Stimulated activated CD8-positive, alpha-beta memory T cell treated with anti-CD3 and anti-CD28 coated beads, Interleukin-4, amount 100 ng/mL, for 24 hours (primary cell): ENCODE measurements at regions not wholly inside any gene's neighbourhood (a gene's known extent, or its start where the extent isn't known, plus 50 kb on each side); places are given as distances from the start of the nearest gene placed in this dataset.

Source experiments
- DNase-seq: peaks from one replicate; pipeline ENCODE4 v3.0.0-alpha.2; 2020; ENCODE audit warnings: low read depth

DNA sequence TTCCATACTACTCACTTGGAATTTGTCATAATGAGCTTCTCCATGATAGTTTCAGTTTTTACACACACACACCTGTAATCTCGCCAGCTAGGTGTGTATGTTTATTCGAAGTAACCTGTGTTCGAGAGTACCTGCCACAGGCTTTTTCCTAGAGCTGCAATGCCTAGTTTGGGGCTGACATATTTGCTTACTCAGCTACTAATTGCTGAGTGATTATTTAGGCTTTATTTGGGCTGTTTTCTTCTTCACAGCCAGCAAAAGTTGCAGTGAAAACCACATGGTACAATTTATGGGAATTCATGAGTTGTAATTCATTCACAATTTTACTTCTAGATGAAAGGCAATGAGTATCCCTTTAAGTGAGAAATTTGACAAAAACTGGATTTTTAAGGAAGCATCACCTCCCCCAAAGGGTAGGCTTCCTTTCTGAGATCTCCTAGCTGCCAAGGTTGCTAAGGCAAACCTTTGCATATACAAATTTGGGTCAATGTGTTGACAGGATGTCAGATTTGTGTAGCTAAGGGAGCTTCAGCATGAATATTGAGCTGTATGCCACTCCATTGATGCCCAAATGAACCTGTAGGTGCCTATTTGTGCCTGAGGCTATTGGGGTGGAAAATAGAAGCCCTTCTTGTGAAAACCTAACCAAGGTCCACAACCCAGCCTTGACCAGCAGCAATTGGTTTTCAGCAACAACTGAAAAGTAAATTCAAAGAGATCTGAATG is 108.7 kb upstream of the OTX2 start:
- DNase-seq = no peak

GRCh38 chr14:56905282-56905681 is 95.0 kb upstream of the OTX2 start:
- no peak for DNase-seq

- DNase-seq = no peak
Observed at GRCh38 chr14:56903304-56903969, 93.2 kb upstream of the OTX2 start.

DNA sequence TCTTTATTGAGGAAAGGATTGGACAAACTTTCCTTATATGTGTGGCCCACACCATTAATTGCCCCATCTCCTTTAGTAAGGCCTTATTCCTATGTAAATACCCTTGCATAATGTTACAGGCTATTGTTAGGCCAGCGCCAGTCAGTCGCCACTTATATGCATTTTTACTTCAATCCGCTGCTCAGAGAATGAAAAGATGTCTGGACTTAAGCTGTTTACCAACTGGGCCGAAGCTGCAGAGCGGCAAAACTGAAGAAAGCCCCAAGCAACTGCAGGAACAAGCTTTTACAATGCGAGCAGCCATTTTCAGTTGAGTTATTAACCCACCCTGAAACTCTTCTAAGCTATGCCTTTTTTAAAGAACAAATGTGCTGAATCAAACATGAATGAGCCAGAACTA is 92.1 kb upstream of the OTX2 start:
- no peak for DNase-seq

DNA sequence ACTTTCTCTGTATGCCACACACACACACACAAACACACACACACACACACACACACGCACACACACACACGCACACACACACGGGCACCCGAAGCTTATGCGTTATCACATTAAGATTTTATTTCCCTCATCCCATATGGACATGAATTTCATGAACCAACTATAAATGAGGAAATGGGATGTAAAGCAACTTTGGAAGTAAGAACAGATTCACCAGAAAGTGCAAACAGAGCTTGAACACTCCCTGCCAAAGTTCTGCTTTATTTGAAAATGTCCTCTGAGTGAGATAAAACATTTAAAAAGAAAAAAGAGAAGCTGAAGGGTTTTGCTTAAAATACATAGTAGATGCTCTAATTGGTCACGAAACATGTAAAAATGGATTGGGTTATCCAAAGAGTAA is 90.4 kb upstream of the OTX2 start:
- no peak for DNase-seq

DNA sequence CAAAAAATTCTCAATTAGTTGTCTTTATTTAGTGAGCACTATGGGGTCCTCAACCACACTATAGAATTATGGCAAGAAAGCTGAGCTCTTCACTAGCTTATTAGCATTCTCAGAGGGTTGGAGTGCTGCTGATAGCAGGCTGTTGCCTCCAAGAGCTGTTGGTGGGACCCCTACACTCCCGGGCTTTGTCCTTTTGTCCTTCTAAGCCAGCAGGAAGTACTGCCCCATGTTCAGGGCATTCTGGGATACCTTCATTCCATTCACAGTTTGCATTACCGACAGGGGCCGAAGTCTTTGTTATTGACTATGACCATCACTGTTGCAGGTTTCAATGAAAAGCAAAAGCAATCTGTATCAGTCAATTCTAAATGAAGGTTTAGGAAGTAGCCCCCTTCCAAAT is 89.5 kb upstream of the OTX2 start:
- no peak for DNase-seq

DNA sequence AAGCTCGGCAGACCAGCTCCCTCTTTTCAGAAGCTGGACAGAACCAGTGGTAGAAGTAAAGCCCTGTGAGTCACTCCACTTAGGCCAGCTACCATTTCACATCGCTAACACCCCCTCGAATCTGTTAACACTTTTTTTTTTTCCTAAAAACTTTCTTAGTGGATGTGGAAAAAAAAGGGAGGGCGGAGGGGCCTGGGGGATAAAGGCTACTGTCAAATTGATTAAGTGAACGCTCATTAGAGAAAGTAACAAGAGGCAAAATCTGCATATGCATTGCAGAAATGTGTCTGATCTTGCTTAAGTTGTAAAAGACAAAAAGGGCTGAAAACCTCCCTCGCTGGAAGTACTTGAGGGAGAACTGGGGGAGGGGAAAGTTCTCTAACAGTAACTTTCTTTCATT is 86.6 kb upstream of the OTX2 start:
- no peak for DNase-seq

GRCh38 chr14:56896231-56896630 is 86.0 kb upstream of the OTX2 start:
- no peak for DNase-seq

DNA sequence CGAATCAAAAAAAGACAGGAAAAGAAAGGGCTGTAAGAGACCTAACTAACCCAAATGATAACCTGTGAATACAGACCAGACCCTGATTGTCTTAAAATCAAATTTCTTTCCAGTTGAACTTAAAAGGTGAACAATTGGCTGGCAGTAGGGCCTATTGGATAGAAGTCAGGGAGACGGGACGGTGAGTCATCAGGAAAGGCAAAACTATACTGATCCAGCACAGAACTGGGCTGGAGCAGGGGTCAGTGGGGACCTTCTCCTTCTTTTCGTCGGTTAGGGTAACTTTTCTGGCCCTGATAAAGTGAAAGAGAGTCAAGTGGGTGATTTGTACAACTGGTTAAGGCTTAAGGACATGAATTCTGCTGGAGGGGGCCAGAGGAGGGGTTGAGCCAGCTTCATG is 84.9 kb upstream of the OTX2 start:
- DNase-seq = no peak

DNA sequence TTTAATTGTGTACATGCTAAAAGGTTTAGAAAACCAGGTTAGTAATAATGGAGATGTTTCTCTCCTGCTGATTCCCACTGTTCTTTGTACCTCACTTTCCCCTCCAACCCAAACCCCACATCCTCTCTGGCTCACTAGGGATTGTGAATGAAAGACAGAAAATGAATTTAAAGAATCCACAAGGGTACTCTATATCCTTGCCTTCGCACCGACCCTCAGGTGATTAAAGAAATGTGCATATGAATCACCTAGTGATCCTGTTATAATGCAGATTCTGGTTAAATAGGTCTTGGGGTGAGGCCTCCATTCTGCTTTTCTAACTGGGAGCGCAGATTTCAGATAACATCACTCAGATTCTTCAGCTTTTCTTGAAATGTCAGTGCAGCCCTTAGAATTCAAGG is 84.3 kb upstream of the OTX2 start:
- no peak for DNase-seq

DNA sequence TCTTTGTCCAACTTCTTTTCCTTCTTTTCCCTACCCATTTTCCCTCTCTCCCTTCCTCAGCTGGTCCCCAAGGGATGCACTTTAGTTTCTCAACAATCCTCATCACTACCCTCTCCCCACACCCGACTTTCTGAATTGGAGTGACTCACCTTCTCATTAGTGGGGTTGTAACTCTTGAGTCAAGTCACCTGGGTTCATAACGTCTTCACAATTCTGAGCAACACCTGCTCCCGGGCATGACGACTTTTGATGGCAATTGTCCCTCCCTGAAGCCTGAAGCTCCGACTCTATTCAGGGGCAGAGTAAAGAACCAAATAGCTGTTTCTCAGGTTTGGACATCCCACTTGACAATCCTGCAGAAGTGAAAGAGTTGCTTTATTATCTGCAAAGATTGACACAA is 82.7 kb upstream of the OTX2 start:
- no peak for DNase-seq

GRCh38 chr14:56891226-56891625 is 80.9 kb upstream of the OTX2 start:
- DNase-seq = no peak

GRCh38 chr14:56889705-56890104 is 79.4 kb upstream of the OTX2 start:
- no peak for DNase-seq

GRCh38 chr14:56888274-56888673 is 78.0 kb upstream of the OTX2 start:
- DNase-seq = no peak

DNA sequence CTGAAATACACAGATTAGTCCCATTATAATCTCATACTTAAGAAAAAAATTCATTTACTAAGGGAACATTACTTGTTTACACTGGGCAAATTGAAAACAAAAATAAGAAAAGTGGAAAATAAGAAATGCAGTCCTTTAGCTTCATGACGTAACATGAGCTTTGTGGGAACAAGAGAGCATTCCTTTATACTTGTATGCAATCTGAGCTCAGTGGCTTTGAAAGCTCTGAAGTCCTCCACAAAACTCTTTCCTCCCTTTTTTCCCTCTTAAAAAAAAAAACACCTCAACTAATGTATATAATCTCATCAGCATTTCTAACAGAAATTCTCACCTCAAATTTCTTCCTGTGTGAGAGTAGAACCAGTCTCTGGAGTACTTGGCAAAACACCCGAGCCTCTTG is 76.9 kb upstream of the OTX2 start:
- DNase-seq = no peak

GRCh38 chr14:56886471-56887062 is 76.3 kb upstream of the OTX2 start:
- no peak for DNase-seq

DNA sequence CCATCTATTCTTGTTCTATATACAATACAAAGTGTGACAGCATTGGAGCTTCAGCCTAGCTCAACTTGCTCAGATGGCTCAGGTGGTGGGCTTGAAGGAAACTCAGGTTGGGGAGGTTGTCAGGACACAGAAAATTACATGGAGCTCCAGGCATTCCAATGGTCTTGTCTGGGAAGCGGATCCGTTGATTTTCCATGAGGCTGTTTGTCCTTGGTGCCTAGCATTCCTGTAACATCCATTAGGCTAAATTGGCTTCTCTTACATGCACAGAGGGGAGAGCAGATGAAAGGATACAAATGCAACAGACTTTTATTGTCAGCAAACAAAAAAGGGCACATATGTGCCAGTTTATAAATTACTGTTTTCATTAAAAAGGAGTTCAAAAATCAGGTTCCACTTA is 75.5 kb upstream of the OTX2 start:
- no peak for DNase-seq

GRCh38 chr14:56884617-56885016 is 74.3 kb upstream of the OTX2 start:
- no peak for DNase-seq

DNA sequence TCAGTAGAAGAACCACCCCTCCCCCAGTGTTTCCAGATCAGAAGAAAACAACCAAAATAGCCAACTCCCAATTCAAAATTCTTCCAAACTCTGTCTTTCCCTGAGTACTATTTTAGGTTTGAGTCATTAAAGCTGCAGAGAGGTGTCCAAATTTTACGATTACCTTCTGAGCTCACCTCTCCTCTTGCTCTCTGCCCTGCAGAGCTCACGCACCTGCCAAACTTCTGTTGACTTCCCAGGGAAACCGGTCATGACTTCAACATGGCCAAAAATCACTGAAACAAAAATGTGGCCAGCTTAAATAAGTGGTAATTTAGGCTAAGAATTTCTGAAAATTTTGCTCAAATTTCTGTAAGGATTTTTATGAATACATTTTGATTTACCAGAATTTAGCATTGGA is 70.9 kb upstream of the OTX2 start:
- DNase-seq = no peak

DNA sequence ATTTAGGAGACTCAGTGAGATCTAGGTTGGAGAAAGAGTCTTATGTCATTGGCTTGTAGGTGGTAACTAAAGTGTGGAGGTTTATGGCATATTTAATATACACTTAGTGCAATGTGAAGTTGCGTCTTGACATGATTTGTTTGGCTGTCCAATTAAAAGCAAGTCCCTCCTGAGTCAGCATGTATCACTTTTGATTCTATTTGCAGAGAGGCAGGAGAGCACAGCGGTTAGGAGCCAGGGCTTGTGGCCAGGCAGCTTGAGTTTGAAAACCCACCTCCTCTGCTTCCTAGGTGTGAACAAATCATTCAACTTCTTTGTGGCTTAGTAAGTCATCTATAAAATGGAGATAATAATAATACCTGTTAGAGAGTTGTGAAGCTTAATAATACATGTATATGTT is 68.5 kb upstream of the OTX2 start:
- no peak for DNase-seq

DNA sequence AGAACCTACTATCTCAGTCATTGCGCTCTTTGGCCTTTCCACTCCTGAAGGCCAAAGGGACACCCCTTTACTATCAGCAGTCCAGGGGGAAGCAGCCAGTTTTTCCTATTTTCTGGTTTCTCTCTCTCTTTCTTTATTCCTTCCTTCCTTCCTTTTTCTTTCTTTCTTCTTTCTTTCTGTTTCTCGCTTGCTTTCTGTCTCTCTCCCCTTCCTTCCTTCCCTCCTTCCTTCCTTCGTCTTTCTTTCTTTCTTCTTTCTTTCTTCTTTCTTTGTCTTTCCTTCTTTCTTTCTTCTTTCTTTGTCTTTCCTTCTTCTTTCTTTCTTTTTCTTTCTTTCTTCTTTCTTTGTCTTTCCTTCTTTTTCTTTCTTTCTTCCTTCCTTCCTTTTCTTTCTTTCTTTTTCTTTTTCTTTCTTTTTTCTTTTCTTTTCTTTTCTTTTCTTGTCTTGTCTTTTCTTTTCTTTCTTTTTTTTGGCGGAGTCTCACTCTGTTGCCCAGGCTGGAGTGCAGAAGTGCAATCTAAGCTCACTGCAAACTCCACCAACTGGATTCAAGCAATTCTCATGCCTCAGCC is 64.9 kb upstream of the OTX2 start:
- DNase-seq = no peak

- no peak for DNase-seq
Observed at GRCh38 chr14:56874375-56874774, 64.1 kb upstream of the OTX2 start.

GRCh38 chr14:56870336-56870735 is 60.1 kb upstream of the OTX2 start:
- no peak for DNase-seq
